Colon (tissue), 2 donors: ENCODE measurements at regions not wholly inside any gene's neighbourhood (a gene's known extent, or its start where the extent isn't known, plus 50 kb on each side); places are given as distances from the start of the nearest gene placed in this dataset.
"Not testable (repeated sequence)": the region's sequence is repeated elsewhere in the genome, so short reads cannot be mapped to it uniquely, and the experiment has no call there.

Experiments
- FAIRE-seq: peaks from 2 replicates; lab custom pipeline; 2012; peaks lifted over from hg19 to GRCh38; lab: Jason Lieb, UNC
- donor health status: control.
- donor health status: control.

- no peak for FAIRE-seq
Measured at GRCh38 chr4:158051401-158052235, 121.2 kb downstream of the GASK1B start.

- FAIRE-seq, result no peak
Measured at GRCh38 chr4:158050942-158051341, 121.9 kb downstream of the GASK1B start.

GRCh38 chr4:158046345-158046744 lies 126.5 kb downstream of the GASK1B start:
- FAIRE-seq, result no peak

- no peak for FAIRE-seq
Measured at GRCh38 chr4:158043971-158044618, 128.7 kb downstream of the GASK1B start.

GRCh38 chr4:158042591-158043030 lies 130.2 kb downstream of the GASK1B start:
- FAIRE-seq, result no peak

- no peak for FAIRE-seq
Measured at GRCh38 chr4:158038718-158039117, 134.1 kb downstream of the GASK1B start.

- no peak for FAIRE-seq
Measured at GRCh38 chr4:158036998-158037397, 135.8 kb downstream of the GASK1B start.

GRCh38 chr4:158035662-158036195 lies 137.1 kb downstream of the GASK1B start:
- no peak for FAIRE-seq

GRCh38 chr4:158033416-158034120 lies 139.3 kb downstream of the GASK1B start:
- no peak for FAIRE-seq

GRCh38 chr4:158032733-158033415 lies 140.0 kb downstream of the GASK1B start:
- FAIRE-seq, result no peak

GRCh38 chr4:158028381-158028780 lies 144.4 kb downstream of the GASK1B start:
- not testable (repeated sequence) for FAIRE-seq

GRCh38 chr4:158025131-158025530 lies 147.7 kb downstream of the GASK1B start:
- no peak for FAIRE-seq

- FAIRE-seq, result no peak
Measured at GRCh38 chr4:158020734-158021346, 152.0 kb downstream of the GASK1B start.

GRCh38 chr4:158020176-158020575 lies 152.6 kb downstream of the GASK1B start:
- no peak for FAIRE-seq

GRCh38 chr4:158018831-158019230 lies 154.0 kb downstream of the GASK1B start:
- no peak for FAIRE-seq

GRCh38 chr4:158018221-158018830 lies 154.5 kb downstream of the GASK1B start:
- no peak for FAIRE-seq

GRCh38 chr4:158016511-158016910 lies 156.3 kb downstream of the GASK1B start:
- no peak for FAIRE-seq

GRCh38 chr4:158015241-158015640 lies 157.6 kb downstream of the GASK1B start:
- no peak for FAIRE-seq

GRCh38 chr4:158013858-158014257 lies 159.0 kb downstream of the GASK1B start:
- FAIRE-seq, result no peak

GRCh38 chr4:158010361-158010760 lies 162.5 kb downstream of the GASK1B start:
- no peak for FAIRE-seq
